Activated naive CD4-positive, alpha-beta T cell treated with anti-CD3 and anti-CD28 coated beads, Interleukin-2, amount 50 U/mL, for 24 hours (primary cell): ENCODE measurements at regions not wholly inside any gene's neighbourhood (a gene's known extent, or its start where the extent isn't known, plus 50 kb on each side); places are given as distances from the start of the nearest gene placed in this dataset.

Source experiments
- H3K27ac Mint-ChIP-seq: one replicate; pipeline ENCODE4 v1.8.0; 2021; ENCODE audit warnings: mild to moderate bottlenecking, mixed read lengths
- H3K27me3 Mint-ChIP-seq: one replicate; pipeline ENCODE4 v1.8.0; 2021; ENCODE audit warnings: mixed read lengths
- H3K36me3 Mint-ChIP-seq: one replicate; pipeline ENCODE4 v1.8.0; 2021; ENCODE audit warnings: mixed read lengths
- H3K4me1 Mint-ChIP-seq: one replicate; pipeline ENCODE4 v1.8.0; 2021; ENCODE audit warnings: mixed read lengths
- H3K4me3 Mint-ChIP-seq: one replicate; pipeline ENCODE4 v1.8.0; 2021; ENCODE audit warnings: mild to moderate bottlenecking, mixed read lengths
- H3K9me3 Mint-ChIP-seq: one replicate; pipeline ENCODE4 v1.8.0; 2021; ENCODE audit warnings: mixed read lengths

DNA sequence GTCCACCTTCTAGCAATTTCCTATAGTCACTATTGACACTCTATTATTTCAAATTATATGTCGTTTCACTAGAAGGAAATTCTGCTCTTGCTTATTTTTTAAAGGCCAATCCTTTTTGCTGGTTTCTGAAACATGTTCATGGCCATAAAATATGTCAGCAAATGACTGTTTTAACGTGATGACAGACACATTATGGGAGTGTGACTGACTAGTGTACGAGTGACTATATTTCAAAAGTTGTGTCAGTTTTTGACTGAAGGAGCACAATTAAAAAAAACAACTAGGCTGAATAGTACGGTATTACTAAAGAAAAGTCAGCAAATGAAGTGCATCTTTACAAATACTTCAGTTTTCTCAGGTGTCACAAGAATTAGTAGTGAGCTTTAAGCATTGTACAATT is 196.0 kb downstream of the NR4A2 start:
- Mint-ChIP-seq H3K9me3 (no peaks in the 10 kb centered on the region), H3K27me3 (no peaks in the 10 kb centered on the region), H3K27ac (no peak overlapping the region), H3K4me1 (no peaks in the 10 kb centered on the region), H3K4me3 (no peak overlapping the region), H3K36me3 (no peaks in the 10 kb centered on the region)

GRCh38 chr2:156134887-156135286 is 197.6 kb downstream of the NR4A2 start:
- Mint-ChIP-seq H3K9me3 (no peaks in the 10 kb centered on the region), H3K4me1 (no peaks in the 10 kb centered on the region), H3K4me3 (no peak overlapping the region), H3K27me3 (no peaks in the 10 kb centered on the region), H3K27ac (no peak overlapping the region), H3K36me3 (no peaks in the 10 kb centered on the region)

DNA sequence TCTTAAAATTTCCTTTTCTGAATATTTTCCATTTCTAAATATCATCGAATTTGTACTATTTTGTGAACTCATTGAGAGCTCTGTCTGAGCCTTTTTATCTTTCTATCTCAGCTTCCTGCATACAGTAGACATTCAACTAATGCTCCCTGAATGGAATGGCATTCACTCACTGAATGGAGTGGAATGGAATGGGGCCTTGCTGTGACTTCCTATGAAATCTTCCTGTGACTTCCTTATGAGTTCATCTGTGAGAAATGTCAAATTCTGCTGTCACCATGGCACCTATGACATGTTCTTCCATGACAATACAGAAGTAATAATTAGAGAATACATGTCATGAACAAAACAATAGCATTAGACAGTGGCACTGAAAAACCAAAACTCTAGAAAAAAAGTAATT is 199.6 kb downstream of the NR4A2 start:
- Mint-ChIP-seq H3K36me3 (no peaks in the 10 kb centered on the region), H3K4me3 (no peak overlapping the region)

DNA sequence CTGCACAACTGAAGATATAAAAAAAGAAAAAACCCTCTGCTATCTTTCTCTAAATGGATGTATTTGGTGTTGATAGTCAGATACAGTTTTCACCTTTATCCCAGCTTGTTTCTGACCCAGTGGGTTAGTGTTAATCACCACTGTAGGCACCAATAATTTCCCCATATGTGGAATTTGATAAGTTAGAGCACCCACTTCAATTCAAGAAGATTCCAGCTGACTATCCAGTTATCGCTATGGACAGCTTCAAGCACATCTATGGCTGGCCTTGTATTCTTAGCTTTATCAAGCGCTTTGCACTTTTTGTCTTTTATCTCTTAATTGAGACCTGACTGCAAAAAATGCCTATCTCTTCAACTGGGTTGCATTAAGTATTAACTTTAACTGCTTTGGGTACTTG is 200.4 kb downstream of the NR4A2 start:
- Mint-ChIP-seq H3K36me3 (no peaks in the 10 kb centered on the region), H3K9me3 (no peaks in the 10 kb centered on the region), H3K27ac (no peak overlapping the region), H3K27me3 (no peaks in the 10 kb centered on the region), H3K4me1 (no peaks in the 10 kb centered on the region), H3K4me3 (no peak overlapping the region)

More for the DNA sequence above, 199.6 kb downstream of the NR4A2 start:
- H3K27me3 Mint-ChIP-seq: no peaks in the 10 kb centered on the region
- no peak overlapping the region for H3K27ac Mint-ChIP-seq
- H3K4me1 Mint-ChIP-seq: no peaks in the 10 kb centered on the region
- no peaks in the 10 kb centered on the region for H3K9me3 Mint-ChIP-seq

- Mint-ChIP-seq H3K4me3 (no peak overlapping the region), H3K36me3 (no peaks in the 10 kb centered on the region), H3K27me3 (no peaks in the 10 kb centered on the region), H3K9me3 (no peaks in the 10 kb centered on the region), H3K4me1 (no peaks in the 10 kb centered on the region), H3K27ac (no peak overlapping the region)
These were observed 203.3 kb downstream of the NR4A2 start for GRCh38 chr2:156129227-156129626.

DNA sequence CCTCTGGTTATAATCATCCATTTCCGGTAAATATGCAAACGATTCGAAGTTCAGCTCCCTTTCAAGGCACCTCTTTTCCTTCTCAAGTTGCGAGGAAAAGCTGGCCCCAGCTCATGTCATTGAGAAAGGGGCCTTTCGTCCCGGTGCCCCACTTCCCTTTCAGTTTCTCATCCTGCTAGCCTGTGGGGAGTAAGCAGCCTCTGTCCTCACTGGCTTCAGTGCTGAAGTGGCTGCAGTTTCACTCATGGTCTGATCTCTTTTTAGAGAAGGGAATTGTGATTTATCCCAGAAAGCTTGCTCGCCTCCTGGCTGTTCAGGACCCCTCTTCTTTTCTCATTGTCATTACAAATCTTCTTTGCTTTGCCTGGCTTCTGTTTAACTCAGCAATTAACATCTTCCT is 207.5 kb downstream of the NR4A2 start:
- H3K27me3 Mint-ChIP-seq: peaks cover 3% of the 10 kb centered on the region
- H3K9me3 Mint-ChIP-seq: no peaks in the 10 kb centered on the region
- H3K36me3 Mint-ChIP-seq: no peaks in the 10 kb centered on the region
- no peak overlapping the region for H3K4me3 Mint-ChIP-seq
- H3K27ac Mint-ChIP-seq: no peak overlapping the region
- no peaks in the 10 kb centered on the region for H3K4me1 Mint-ChIP-seq

- peaks cover 3% of the 10 kb centered on the region for H3K27me3 Mint-ChIP-seq
- no peaks in the 10 kb centered on the region for H3K9me3 Mint-ChIP-seq
- no peaks in the 10 kb centered on the region for H3K4me1 Mint-ChIP-seq
- no peak overlapping the region for H3K4me3 Mint-ChIP-seq
- H3K27ac Mint-ChIP-seq: no peak overlapping the region
- H3K36me3 Mint-ChIP-seq: no peaks in the 10 kb centered on the region
These were observed 208.1 kb downstream of the NR4A2 start for GRCh38 chr2:156124458-156124857.

DNA sequence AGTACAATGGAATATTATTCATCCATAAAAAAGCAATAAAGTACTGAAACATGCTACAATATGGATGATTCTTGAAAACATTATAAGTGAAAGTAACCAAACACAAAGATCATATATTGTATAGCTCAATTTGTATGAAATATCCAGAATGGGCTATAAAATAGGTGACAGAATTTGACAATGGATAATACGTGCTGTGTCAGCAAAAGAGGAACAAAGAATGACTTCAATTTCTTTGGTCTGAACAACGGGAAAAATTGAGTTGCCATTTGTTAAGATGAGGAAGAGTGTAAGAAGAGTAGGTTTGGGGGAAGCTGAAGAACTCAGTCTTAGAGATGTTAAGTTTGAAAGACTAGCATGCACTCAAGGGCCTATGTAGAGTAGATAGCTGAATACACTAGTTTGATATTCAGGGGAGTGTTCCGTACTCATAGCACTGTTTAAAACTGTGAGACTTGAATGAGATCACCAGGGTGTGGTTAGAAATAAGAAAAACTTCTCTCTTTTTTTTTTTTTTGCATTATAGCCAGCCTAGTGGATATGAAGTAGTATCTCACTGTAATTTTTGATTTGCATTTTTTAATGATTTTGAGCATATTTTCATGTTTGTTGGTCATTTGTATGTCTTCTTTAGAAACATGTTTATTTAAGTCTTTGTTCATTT is 213.6 kb downstream of the NR4A2 start:
- Mint-ChIP-seq H3K27me3 (peaks cover 3% of the 10 kb centered on the region), H3K4me1 (no peaks in the 10 kb centered on the region), H3K36me3 (no peaks in the 10 kb centered on the region), H3K9me3 (no peaks in the 10 kb centered on the region), H3K27ac (no peak overlapping the region), H3K4me3 (no peak overlapping the region)

GRCh38 chr2:156116113-156116512 is 216.4 kb downstream of the NR4A2 start:
- peaks cover 4% of the 10 kb centered on the region for H3K4me1 Mint-ChIP-seq
- no peaks in the 10 kb centered on the region for H3K36me3 Mint-ChIP-seq
- no peaks in the 10 kb centered on the region for H3K9me3 Mint-ChIP-seq
- no peak overlapping the region for H3K4me3 Mint-ChIP-seq
- no peaks in the 10 kb centered on the region for H3K27me3 Mint-ChIP-seq
- no peak overlapping the region for H3K27ac Mint-ChIP-seq

DNA sequence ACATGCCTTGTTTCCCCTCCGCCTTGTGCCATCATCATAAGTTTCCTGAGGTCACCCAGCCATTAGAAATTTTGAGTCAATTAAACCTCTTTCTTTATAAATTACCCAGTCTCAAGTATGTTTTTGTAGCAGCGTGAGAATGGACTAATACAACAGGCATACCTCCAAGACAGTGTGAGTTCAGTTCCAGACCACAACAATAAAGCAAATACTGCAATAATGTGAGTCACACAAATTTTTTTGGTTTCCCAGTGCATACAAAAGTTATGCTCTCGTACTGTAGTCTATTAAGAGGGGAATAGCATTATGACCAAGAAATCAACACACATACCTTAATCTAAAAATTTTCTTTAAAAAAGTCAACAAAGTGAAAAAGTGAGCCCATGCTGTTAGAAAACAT is 217.2 kb downstream of the NR4A2 start:
- Mint-ChIP-seq H3K9me3 (no peaks in the 10 kb centered on the region), H3K4me3 (no peak overlapping the region), H3K36me3 (no peaks in the 10 kb centered on the region), H3K27me3 (no peaks in the 10 kb centered on the region), H3K27ac (no peak overlapping the region), H3K4me1 (peaks cover 4% of the 10 kb centered on the region)

- peaks cover 4% of the 10 kb centered on the region for H3K4me1 Mint-ChIP-seq
- H3K9me3 Mint-ChIP-seq: no peaks in the 10 kb centered on the region
- H3K4me3 Mint-ChIP-seq: no peak overlapping the region
- no peak overlapping the region for H3K27ac Mint-ChIP-seq
- H3K27me3 Mint-ChIP-seq: no peaks in the 10 kb centered on the region
- no peaks in the 10 kb centered on the region for H3K36me3 Mint-ChIP-seq
These were observed 220.2 kb downstream of the NR4A2 start for GRCh38 chr2:156112323-156112722.

DNA sequence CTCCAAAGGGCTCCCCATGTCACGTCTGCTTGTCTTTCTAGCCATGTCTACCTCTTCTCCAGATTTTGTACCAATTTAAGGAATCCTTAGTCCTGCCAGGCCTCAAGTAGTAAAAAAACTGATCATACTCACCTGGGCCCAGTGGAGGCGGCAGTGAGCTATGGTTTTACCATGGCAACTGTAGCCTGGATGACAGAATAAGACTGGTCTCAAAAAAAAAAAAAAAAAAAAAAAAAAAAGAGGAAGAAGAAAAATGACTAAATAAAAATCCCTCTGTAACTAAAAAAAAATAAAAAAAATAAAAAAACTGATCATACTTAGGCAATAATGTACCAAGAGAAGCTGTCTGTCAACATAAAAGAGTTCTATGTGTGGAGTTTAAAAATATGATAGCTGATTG is 221.6 kb downstream of the NR4A2 start:
- H3K36me3 Mint-ChIP-seq: no peaks in the 10 kb centered on the region
- H3K4me3 Mint-ChIP-seq: no peak overlapping the region
- H3K27ac Mint-ChIP-seq: no peak overlapping the region
- H3K4me1 Mint-ChIP-seq: peaks cover 4% of the 10 kb centered on the region
- no peaks in the 10 kb centered on the region for H3K9me3 Mint-ChIP-seq
- H3K27me3 Mint-ChIP-seq: no peaks in the 10 kb centered on the region

- Mint-ChIP-seq H3K9me3 (no peaks in the 10 kb centered on the region), H3K36me3 (no peaks in the 10 kb centered on the region), H3K27ac (no peak overlapping the region), H3K4me1 (no peaks in the 10 kb centered on the region), H3K4me3 (no peak overlapping the region), H3K27me3 (peaks cover 3% of the 10 kb centered on the region)
These were observed 233.1 kb downstream of the NR4A2 start for GRCh38 chr2:156099382-156099781.

DNA sequence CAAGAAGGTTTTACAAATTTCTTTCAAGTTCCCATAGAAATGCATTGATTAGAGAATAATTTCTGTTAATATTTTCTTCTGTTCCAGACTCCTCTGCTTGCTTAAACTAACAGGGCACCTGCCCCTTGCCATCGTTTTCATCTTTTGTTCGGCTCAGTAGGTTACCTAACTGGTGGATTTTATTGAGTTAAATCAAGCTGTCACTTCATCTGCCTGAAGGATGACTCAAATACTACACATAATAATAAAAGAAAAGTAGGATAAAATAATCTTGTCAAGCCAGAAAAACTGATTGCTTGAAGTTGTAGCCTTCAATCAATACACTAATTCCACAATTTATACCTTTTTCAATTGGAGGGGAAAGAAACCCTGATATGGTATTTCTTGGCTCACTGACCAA is 234.0 kb downstream of the NR4A2 start:
- Mint-ChIP-seq H3K27me3 (peaks cover 3% of the 10 kb centered on the region), H3K4me3 (no peak overlapping the region), H3K36me3 (no peaks in the 10 kb centered on the region), H3K9me3 (no peaks in the 10 kb centered on the region), H3K27ac (no peak overlapping the region), H3K4me1 (no peaks in the 10 kb centered on the region)

DNA sequence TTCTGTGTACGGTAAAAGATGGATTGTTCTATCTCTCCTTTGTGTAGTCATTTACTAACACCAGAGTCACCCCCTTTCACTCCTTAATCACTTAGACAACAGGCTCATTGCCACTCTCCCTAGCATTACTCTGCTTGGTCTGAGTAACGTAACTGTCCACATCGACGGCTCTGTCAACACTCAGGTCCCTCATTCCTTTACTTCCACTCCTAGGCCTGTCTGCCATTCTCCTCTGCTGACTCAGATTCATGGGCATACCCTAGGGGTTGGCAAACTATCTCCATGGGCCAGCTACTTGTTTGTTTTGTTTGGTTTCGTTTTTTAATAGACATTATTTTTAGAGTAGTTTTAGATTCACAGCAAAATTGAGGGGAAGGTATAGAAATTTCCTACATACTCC is 243.9 kb downstream of the NR4A2 start:
- H3K4me3 Mint-ChIP-seq: no peak overlapping the region
- H3K27me3 Mint-ChIP-seq: peaks cover 6% of the 10 kb centered on the region
- no peaks in the 10 kb centered on the region for H3K9me3 Mint-ChIP-seq
- H3K27ac Mint-ChIP-seq: no peak overlapping the region
- no peaks in the 10 kb centered on the region for H3K36me3 Mint-ChIP-seq
- H3K4me1 Mint-ChIP-seq: no peaks in the 10 kb centered on the region

DNA sequence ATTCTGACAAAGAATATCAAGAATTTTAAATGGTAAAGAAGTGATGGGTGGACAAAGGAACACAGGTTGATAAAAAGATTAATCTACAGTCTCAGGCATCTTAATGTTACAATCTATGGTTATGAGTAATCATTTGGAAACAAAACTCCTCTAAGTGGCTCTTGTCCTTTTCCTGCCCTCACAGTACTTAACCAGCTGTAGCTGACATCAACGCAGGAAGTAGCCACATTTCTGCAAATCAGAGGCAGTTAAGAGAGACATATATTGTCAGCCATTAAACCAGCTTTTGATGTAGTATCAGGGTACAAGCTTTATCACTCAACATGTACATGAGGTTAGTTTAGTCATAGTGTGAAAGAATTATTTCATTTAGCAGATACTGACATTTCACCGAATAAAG is 244.6 kb downstream of the NR4A2 start:
- Mint-ChIP-seq H3K36me3 (no peaks in the 10 kb centered on the region), H3K9me3 (peaks cover 4% of the 10 kb centered on the region), H3K4me1 (no peaks in the 10 kb centered on the region), H3K4me3 (no peak overlapping the region), H3K27me3 (peaks cover 7% of the 10 kb centered on the region), H3K27ac (no peak overlapping the region)

DNA sequence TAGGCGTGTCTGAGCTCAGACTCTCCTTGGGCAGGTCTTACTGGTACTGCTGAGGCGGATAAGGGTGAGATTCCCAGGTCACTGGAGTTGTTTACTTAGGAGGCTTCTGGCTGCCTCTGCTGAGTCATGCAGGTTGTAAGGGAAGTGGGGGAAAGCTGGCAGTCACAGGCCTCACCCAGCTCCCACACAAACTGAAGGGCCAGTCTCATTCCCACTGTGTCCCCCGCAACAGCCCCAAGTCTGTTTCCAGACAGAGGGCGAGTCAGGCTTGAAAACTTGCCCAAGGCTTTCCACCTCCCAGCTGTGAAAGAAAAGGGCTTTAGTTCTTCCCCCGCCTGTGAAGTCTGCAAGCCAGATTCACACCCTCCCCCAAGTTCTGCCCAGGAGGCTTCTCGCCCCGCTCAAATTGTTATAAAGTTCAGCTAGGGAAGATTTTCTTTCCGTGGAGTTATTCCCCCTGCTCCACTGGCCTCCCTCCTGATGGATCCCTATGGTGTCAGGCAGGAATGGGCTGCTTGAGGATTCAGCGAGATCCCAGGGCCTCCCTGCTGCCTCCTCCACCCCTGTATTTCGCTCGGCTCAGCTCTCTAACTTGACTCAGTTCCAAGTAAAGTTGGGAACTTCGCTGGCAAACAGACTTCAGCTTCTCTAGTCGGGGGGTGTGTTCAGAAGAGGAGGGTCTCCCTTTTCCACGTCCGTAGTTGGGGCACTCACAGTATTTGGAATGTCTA is 248.6 kb downstream of the NR4A2 start:
- Mint-ChIP-seq H3K4me1 (no peaks in the 10 kb centered on the region), H3K4me3 (no peak overlapping the region), H3K9me3 (peaks cover 22% of the 10 kb centered on the region), H3K27me3 (peaks cover 7% of the 10 kb centered on the region), H3K27ac (no peak overlapping the region), H3K36me3 (no peaks in the 10 kb centered on the region)
